ENCODE measurements at regions not wholly inside any gene's neighbourhood (a gene's known extent, or its start where the extent isn't known, plus 50 kb on each side); places are given as distances from the start of the nearest gene placed in this dataset.

DNA sequence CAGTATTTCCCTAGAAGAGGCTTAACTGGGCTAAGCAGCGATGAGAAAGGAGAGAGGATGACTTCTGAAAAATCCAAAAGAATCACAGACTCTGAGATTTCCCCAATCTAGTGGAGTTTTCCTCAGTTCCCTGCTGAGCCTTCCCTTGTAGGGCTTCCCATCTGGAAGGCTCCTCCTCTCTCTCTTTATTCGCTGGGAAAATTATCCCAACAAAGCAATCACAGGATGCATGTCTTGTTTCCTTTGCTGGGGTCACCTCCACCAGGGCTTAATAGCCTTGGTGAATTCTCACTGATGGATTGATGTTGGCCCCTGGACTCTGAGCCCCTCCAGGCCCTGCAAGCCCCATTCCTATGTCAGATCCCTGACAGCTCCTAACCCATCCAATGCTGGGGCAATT lies 69.8 kb upstream of the MAFB start:
- no peak overlapping the region for H3K56ac ChIP-seq (replicated peaks; ENCODE audit: insufficient read length, low read depth, low read length)
- ChIA-PET CTCF (ENCODE audit: partially characterized antibody) (interaction anchor here (0.9 to 3.2 kb wide), 3 partner anchors 18 to 180 kb away, joined by 3 to 20 read pairs (median 3); no protein-coding TSS in a partner anchor), POLR2A (ENCODE audit: partially characterized antibody) (no interaction called here)
- H3K18ac ChIP-seq (ENCODE audit: extremely low read depth, low read length): no peak overlapping the region
- no peak overlapping the region for H4K5ac ChIP-seq (ENCODE audit: insufficient read length, low read depth, low read length)
- no peak overlapping the region for H2AK5ac ChIP-seq (ENCODE audit: low read depth, low read length)
- H4K91ac ChIP-seq (replicated peaks; ENCODE audit: insufficient read length, low read length): no peak overlapping the region
- H3K14ac ChIP-seq (ENCODE audit: insufficient read length): no peak overlapping the region
- no peak overlapping the region for H2BK5ac ChIP-seq (ENCODE audit: low read depth, low read length)
- H2BK12ac ChIP-seq (ENCODE audit: low read depth, low read length): no peak overlapping the region
- no peaks in the 10 kb centered on the region; a peak in 1 of 8 replicates for H3K36me3 ChIP-seq (ENCODE audit: control insufficient read depth in 2 of 4, insufficient read depth in 4 of 4, low read length in 3 of 4)
- no peak overlapping the region for H3K23ac ChIP-seq (ENCODE audit: insufficient read length)
- no peaks in the 10 kb centered on the region for H3K9me3 ChIP-seq (ENCODE audit: insufficient read depth in 2 of 2, low read depth in 1 of 2, low read length in 1 of 2)
- no peak overlapping the region for H2BK20ac ChIP-seq (ENCODE audit: low read length)
- H3K4me1 ChIP-seq (replicated peaks in 1 of 4; ENCODE audit: control insufficient read depth in 3 of 4, insufficient read depth in 4 of 4, low read length in 3 of 4): peaks cover 0 to 4% (median 2%) of the 10 kb centered on the region in 4 experiments; a peak in 4 of 7 replicates
- H3K79me2 ChIP-seq (ENCODE audit: control insufficient read depth in 1 of 2, insufficient read depth in 2 of 2, low read length in 2 of 2): no peaks in the 10 kb centered on the region
- H4K8ac ChIP-seq (ENCODE audit: extremely low read depth, insufficient read depth, low read length): no peak overlapping the region
- H3K27me3 ChIP-seq (replicated peaks in 1 of 4; ENCODE audit: control insufficient read depth in 3 of 4, extremely low read depth in 1 of 4, insufficient read depth in 3 of 4, low read length in 3 of 4): no peaks in the 10 kb centered on the region
- DNase-seq (ENCODE audit: low read depth in 1 of 2, low spot score in 2 of 2) (no peak), FAIRE-seq (no peak)
- no peaks in the 10 kb centered on the region for H3K79me1 ChIP-seq (ENCODE audit: low read depth, low read length)
- no peak overlapping the region for H3K9ac ChIP-seq (replicated peaks in 1 of 4; ENCODE audit: extremely low read depth in 1 of 4, low read depth in 3 of 4, low read length in 3 of 4)
- 69% methylated on average over 2 of the region's 2 CpGs; no CpG with 5 or more reads in 1 of the 2 experiments for WGBS, 2 experiments (ENCODE audit: extremely low coverage in 1 of 2, insufficient coverage in 1 of 2, insufficient read length in 1 of 2, insufficient replicate concordance in 2 of 2, low coverage in 1 of 2, low lambda C conversion rate in 2 of 2, missing lambda C conversion rate in 1 of 2)
- H2BK15ac ChIP-seq (ENCODE audit: low read length): no peak overlapping the region
- no peak overlapping the region for H2AFZ ChIP-seq (ENCODE audit: low read length)
- TF ChIP-seq SRF (IDR thresholded peaks at IDR 0.05; ENCODE audit: low read depth, low read length) (no peak), POU5F1 (IDR thresholded peaks at IDR 0.05; ENCODE audit: low read depth, low read length) (no peak), CREB1 (IDR thresholded peaks at IDR 0.05) (no peak), BACH1 (IDR thresholded peaks at IDR 0.05; ENCODE audit: low read length) (no peak), SP2 (IDR thresholded peaks at IDR 0.05; ENCODE audit: low read length) (no peak), NANOG (IDR thresholded peaks at IDR 0.05; ENCODE audit: insufficient read depth, low read depth, low read length, poor library complexity, severe bottlenecking) (no peak), PHF8 (conservative IDR thresholded peaks at IDR 0.05; ENCODE audit: low read depth, low read length) (no peak), SIX5 (IDR thresholded peaks at IDR 0.05; ENCODE audit: low read depth, low read length) (no peak), CHD2 (IDR thresholded peaks at IDR 0.05; ENCODE audit: low read length) (no peak), CEBPB (IDR thresholded peaks at IDR 0.05; ENCODE audit: low read depth, low read length) (no peak), KDM1A (IDR thresholded peaks at IDR 0.05; ENCODE audit: borderline replicate concordance, low read length) (no peak), HDAC6 (IDR thresholded peaks at IDR 0.05; ENCODE audit: low read depth, low read length) (no peak), RBBP5 (IDR thresholded peaks at IDR 0.05; ENCODE audit: borderline replicate concordance, low read depth, low read length) (no peak), MAFK (IDR thresholded peaks at IDR 0.05; ENCODE audit: low read depth, low read length) (no peak), SP4 (IDR thresholded peaks at IDR 0.05; ENCODE audit: low read length) (no peak)
- no peak overlapping the region for H3K4ac ChIP-seq (replicated peaks; ENCODE audit: insufficient read length, low read depth, low read length)
- no peaks in the 10 kb centered on the region for H3K23me2 ChIP-seq (ENCODE audit: low read depth, low read length)
- H3K4me2 ChIP-seq (ENCODE audit: insufficient read depth in 1 of 2, low read depth in 2 of 2, low read length in 2 of 2): no peak overlapping the region
- no peak overlapping the region for H3K27ac ChIP-seq (ENCODE audit: low read depth, low read length)
- no peak overlapping the region for H2BK120ac ChIP-seq (replicated peaks; ENCODE audit: low read depth, low read length)
- no peak overlapping the region for H3K4me3 ChIP-seq (ENCODE audit: extremely low read depth in 1 of 4, insufficient read depth in 2 of 4, low read depth in 3 of 4, low read length in 4 of 4)
- no peaks in the 10 kb centered on the region for H4K20me1 ChIP-seq (replicated peaks in 1 of 2; ENCODE audit: control insufficient read depth in 1 of 2, insufficient read depth in 2 of 2, low read length in 2 of 2)
